ENCODE measurements at regions not wholly inside any gene's neighbourhood (a gene's known extent, or its start where the extent isn't known, plus 50 kb on each side); places are given as distances from the start of the nearest gene placed in this dataset.

- no peak for TF ChIP-seq CEBPB (IDR thresholded peaks at IDR 0.05)
- no peak for TF ChIP-seq TCF12 (IDR thresholded peaks at IDR 0.05; ENCODE audit: low read depth)
- TF ChIP-seq CREB1 (IDR thresholded peaks at IDR 0.05; ENCODE audit: low read depth), result no peak
- no peak for TF ChIP-seq USF1 (IDR thresholded peaks at IDR 0.05)
- TF ChIP-seq TEAD4 (IDR thresholded peaks at IDR 0.05), result no peak
- TF ChIP-seq MAX (IDR thresholded peaks at IDR 0.05), result no peak
- no peak for TF ChIP-seq ZBTB7A (IDR thresholded peaks at IDR 0.05; ENCODE audit: low read depth)
- no peak for TF ChIP-seq FOXM1 (IDR thresholded peaks at IDR 0.05; ENCODE audit: borderline replicate concordance, low read depth)
Observed at GRCh38 chr4:186347743-186348142, 81.8 kb downstream of the F11 start.

- TF ChIP-seq EP300 (IDR thresholded peaks at IDR 0.05; ENCODE audit: borderline replicate concordance) (no peak), FOXM1 (IDR thresholded peaks at IDR 0.05; ENCODE audit: borderline replicate concordance, low read depth) (no peak), ZBTB7A (IDR thresholded peaks at IDR 0.05; ENCODE audit: low read depth) (no peak), TAF1 (IDR thresholded peaks at IDR 0.05; ENCODE audit: low read depth) (no peak), TEAD4 (IDR thresholded peaks at IDR 0.05) (no peak), REST (IDR thresholded peaks at IDR 0.05; ENCODE audit: low read depth) (no peak), CEBPB (IDR thresholded peaks at IDR 0.05) (no peak), TCF12 (IDR thresholded peaks at IDR 0.05; ENCODE audit: low read depth) (no peak)
Observed at GRCh38 chr4:186345184-186345583, 79.2 kb downstream of the F11 start.

- TF ChIP-seq TCF12 (IDR thresholded peaks at IDR 0.05; ENCODE audit: low read depth), result no peak
- no peak for TF ChIP-seq MAX (IDR thresholded peaks at IDR 0.05)
- TF ChIP-seq CREB1 (IDR thresholded peaks at IDR 0.05; ENCODE audit: low read depth), result no peak
- no peak for TF ChIP-seq EP300 (IDR thresholded peaks at IDR 0.05; ENCODE audit: borderline replicate concordance)
- no peak for TF ChIP-seq NFIC (IDR thresholded peaks at IDR 0.05)
- no peak for TF ChIP-seq REST (IDR thresholded peaks at IDR 0.05; ENCODE audit: low read depth)
- no peak for TF ChIP-seq ZBTB7A (IDR thresholded peaks at IDR 0.05; ENCODE audit: low read depth)
- TF ChIP-seq YY1 (IDR thresholded peaks at IDR 0.05; ENCODE audit: low read depth), result no peak
- TF ChIP-seq FOXM1 (IDR thresholded peaks at IDR 0.05; ENCODE audit: borderline replicate concordance, low read depth), result no peak
Observed at GRCh38 chr4:186342582-186342981, 76.6 kb downstream of the F11 start.

- no peak for TF ChIP-seq EGR1 (IDR thresholded peaks at IDR 0.05)
- no peak for TF ChIP-seq TCF12 (IDR thresholded peaks at IDR 0.05; ENCODE audit: low read depth)
- TF ChIP-seq CEBPB (IDR thresholded peaks at IDR 0.05), result no peak
- no peak for TF ChIP-seq MAX (IDR thresholded peaks at IDR 0.05)
- no peak for TF ChIP-seq TAF1 (IDR thresholded peaks at IDR 0.05; ENCODE audit: low read depth)
- no peak for TF ChIP-seq ZBTB7A (IDR thresholded peaks at IDR 0.05; ENCODE audit: low read depth)
- no peak for TF ChIP-seq NFIC (IDR thresholded peaks at IDR 0.05)
- no peak for TF ChIP-seq FOXM1 (IDR thresholded peaks at IDR 0.05; ENCODE audit: borderline replicate concordance, low read depth)
- TF ChIP-seq REST (IDR thresholded peaks at IDR 0.05; ENCODE audit: low read depth), result no peak
- TF ChIP-seq EP300 (IDR thresholded peaks at IDR 0.05; ENCODE audit: borderline replicate concordance), result no peak
- TF ChIP-seq RAD21 (IDR thresholded peaks at IDR 0.05; ENCODE audit: low read depth), result no peak
- TF ChIP-seq TEAD4 (IDR thresholded peaks at IDR 0.05), result no peak
- no peak for TF ChIP-seq YY1 (IDR thresholded peaks at IDR 0.05; ENCODE audit: low read depth)
- TF ChIP-seq CREB1 (IDR thresholded peaks at IDR 0.05; ENCODE audit: low read depth), result no peak
Observed at GRCh38 chr4:186341655-186342054, 75.7 kb downstream of the F11 start.
